ENCODE measurements at regions not wholly inside any gene's neighbourhood (a gene's known extent, or its start where the extent isn't known, plus 50 kb on each side); places are given as distances from the start of the nearest gene placed in this dataset.

DNA sequence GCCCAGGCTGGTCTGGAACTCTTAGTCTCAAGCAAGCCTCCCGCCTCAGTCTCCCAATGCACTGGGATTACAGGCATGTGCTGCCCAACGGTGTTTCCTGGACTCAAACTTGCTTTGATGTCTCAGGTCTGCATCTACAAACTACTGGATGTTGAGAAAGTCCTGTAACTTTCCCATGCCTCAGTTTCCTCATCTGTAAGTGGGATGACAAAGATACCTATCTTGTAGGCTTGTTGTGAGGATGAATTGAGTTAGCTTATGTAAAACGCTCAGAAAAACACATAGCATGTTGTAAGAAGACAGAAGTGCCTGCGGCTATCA is 63.6 kb upstream of the NUDT4 start:
- DNase-seq (no peak), ATAC-seq (no peak)
- Mint-ChIP-seq H3K27me3 (no peaks in the 10 kb centered on the region), H3K27ac (no peak overlapping the region), H3K4me1 (ENCODE audit: low read depth) (peaks cover 5% of the 10 kb centered on the region), H3K9me3 (no peaks in the 10 kb centered on the region), H3K4me3 (no peak overlapping the region), H3K36me3 (ENCODE audit: low read depth) (no peaks in the 10 kb centered on the region)
- POLR2A ChIA-PET: interaction anchor here (0.5 kb wide), 1 partner anchor 10 kb away, joined by 3 read pairs; no protein-coding TSS in a partner anchor
- intact Hi-C loops (cut with micrococcal nuclease): no loop called here
- TF ChIP-seq, protein P1, sequence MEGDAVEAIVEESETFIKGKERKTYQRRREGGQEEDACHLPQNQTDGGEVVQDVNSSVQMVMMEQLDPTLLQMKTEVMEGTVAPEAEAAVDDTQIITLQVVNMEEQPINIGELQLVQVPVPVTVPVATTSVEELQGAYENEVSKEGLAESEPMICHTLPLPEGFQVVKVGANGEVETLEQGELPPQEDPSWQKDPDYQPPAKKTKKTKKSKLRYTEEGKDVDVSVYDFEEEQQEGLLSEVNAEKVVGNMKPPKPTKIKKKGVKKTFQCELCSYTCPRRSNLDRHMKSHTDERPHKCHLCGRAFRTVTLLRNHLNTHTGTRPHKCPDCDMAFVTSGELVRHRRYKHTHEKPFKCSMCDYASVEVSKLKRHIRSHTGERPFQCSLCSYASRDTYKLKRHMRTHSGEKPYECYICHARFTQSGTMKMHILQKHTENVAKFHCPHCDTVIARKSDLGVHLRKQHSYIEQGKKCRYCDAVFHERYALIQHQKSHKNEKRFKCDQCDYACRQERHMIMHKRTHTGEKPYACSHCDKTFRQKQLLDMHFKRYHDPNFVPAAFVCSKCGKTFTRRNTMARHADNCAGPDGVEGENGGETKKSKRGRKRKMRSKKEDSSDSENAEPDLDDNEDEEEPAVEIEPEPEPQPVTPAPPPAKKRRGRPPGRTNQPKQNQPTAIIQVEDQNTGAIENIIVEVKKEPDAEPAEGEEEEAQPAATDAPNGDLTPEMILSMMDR (IDR thresholded peaks at IDR 0.05): no peak
- CTCF ChIA-PET: no interaction called here

DNA sequence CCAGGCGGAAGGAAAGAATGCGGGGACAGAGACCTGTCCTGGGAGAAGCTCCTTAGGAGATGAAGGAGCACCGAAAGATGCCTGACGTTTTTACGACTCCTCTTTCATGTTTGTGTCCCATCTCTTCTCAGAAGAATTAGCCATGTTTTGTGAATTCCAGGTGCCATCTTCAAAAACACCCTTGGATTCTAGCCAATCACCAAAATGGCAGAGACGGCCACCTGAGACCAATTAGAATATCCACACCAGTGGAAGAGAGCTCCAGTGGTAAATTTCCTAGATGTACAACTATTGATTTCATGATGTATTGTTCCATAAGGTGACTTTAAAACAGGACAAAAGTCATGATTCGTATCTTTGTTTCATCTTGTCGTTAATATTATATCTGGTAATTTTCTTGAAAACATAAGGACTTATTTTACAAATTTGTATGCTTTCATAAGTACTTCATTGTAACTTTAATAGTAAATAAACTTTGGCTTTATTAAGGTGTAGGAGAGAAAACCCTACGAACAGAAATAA is 62.3 kb upstream of the NUDT4 start:
- intact Hi-C loops (cut with micrococcal nuclease): no loop called here
- Mint-ChIP-seq H3K27ac (no peak overlapping the region), H3K36me3 (ENCODE audit: low read depth) (no peaks in the 10 kb centered on the region), H3K9me3 (no peaks in the 10 kb centered on the region), H3K4me1 (ENCODE audit: low read depth) (peaks cover 5% of the 10 kb centered on the region), H3K4me3 (no peak overlapping the region), H3K27me3 (no peaks in the 10 kb centered on the region)
- no peak for ATAC-seq
- ChIA-PET CTCF (interaction anchor here (2.0 kb wide), 1 partner anchor 328 kb away, joined by 5 read pairs; no protein-coding TSS in a partner anchor), POLR2A (no interaction called here)
- TF ChIP-seq, protein P1 (IDR thresholded peaks at IDR 0.05): no peak
- no peak for DNase-seq

DNA sequence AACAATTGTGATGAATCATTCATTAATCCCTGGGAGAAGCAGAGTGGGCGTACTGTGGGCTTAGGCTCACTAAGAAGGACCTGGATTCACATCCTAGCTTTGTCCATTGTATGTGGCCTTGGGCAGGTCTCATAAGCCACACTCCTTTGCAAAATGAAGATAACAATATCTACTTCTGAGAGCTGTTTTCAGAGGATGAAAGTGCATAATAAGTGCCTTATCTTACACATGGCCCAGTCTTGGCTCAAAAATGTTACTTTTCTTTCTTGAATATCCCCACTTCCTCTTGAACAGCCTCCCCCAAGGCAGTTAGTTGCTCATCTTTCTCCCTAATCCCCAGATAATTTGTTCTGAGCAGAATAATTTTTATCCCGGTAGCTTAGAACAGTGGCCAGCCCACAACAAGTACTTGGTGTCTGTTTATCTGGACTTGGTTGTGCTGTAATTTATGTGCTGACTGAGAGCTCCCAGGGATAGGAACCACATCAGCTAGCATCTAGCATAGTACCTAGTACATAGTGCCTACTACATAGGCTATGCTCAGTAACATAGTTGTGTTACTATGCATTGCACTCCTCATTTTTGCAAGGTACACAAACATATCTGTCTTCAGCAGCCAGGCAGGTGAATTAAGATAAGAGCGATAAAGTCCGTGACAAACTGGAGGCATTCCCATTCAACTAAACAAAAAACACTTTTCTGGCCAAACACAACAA is 61.7 kb upstream of the NUDT4 start:
- ChIA-PET POLR2A (no interaction called here), CTCF (interaction anchor here (2.0 kb wide), 1 partner anchor 328 kb away, joined by 5 read pairs; no protein-coding TSS in a partner anchor)
- no peak overlapping the region for H3K27ac Mint-ChIP-seq
- no peaks in the 10 kb centered on the region for H3K36me3 Mint-ChIP-seq (ENCODE audit: low read depth)
- ATAC-seq (no peak), DNase-seq (no peak)
- intact Hi-C loops (cut with micrococcal nuclease): no loop called here
- H3K4me1 Mint-ChIP-seq (ENCODE audit: low read depth): peaks cover 5% of the 10 kb centered on the region
- TF ChIP-seq, protein P1 (IDR thresholded peaks at IDR 0.05): no peak
- no peaks in the 10 kb centered on the region for H3K27me3 Mint-ChIP-seq
- no peak overlapping the region for H3K4me3 Mint-ChIP-seq
- no peaks in the 10 kb centered on the region for H3K9me3 Mint-ChIP-seq

DNA sequence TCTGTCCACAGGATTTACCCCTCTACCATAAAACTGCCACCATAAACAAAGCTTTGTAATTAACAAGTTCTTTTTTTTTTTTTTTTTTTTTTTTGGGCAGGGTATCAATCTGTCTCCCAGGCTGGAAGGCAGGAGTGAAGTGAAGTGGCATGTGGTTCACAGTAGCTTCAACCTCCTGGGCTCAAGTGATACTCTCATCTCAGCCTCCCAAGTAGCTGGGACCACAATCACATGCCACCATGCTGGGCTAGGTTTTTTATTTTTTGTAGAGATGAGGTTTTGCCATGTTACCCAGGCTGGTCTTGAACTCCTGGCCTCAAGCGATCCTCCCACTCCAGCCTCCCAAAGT is 61.1 kb upstream of the NUDT4 start:
- no peak overlapping the region for H3K4me3 Mint-ChIP-seq
- ATAC-seq: no peak
- no peaks in the 10 kb centered on the region for H3K36me3 Mint-ChIP-seq (ENCODE audit: low read depth)
- TF ChIP-seq, protein P1 (IDR thresholded peaks at IDR 0.05): no peak
- DNase-seq: no peak
- peaks cover 5% of the 10 kb centered on the region for H3K4me1 Mint-ChIP-seq (ENCODE audit: low read depth)
- H3K27me3 Mint-ChIP-seq: no peaks in the 10 kb centered on the region
- intact Hi-C loops (cut with micrococcal nuclease): no loop called here
- ChIA-PET CTCF (interaction anchor here (2.0 kb wide), 1 partner anchor 329 kb away, joined by 5 read pairs; no protein-coding TSS in a partner anchor), POLR2A (no interaction called here)
- no peaks in the 10 kb centered on the region for H3K9me3 Mint-ChIP-seq
- H3K27ac Mint-ChIP-seq: no peak overlapping the region

DNA sequence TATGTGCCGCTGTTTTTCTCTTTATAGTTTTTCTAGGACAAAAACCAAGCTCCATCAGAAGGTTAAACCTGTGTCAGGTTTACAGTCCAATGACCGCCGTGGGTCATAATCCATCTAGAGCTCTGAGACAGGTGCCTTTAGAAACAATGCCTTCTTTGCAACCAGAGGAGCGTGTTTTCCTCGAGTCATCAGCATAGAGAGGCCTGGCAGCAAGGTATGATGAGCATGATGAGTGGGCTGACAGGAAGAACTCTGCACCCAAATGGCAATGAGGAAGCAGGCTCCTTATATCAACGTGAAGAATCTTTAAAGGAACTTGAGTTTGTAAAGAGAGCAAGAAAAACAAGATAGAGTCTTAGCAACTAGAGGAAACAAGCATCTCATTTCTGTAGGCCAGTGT is 60.5 kb upstream of the NUDT4 start:
- Mint-ChIP-seq H3K27me3 (no peaks in the 10 kb centered on the region), H3K4me1 (ENCODE audit: low read depth) (peaks cover 5% of the 10 kb centered on the region), H3K9me3 (no peaks in the 10 kb centered on the region), H3K27ac (no peak overlapping the region), H3K36me3 (ENCODE audit: low read depth) (no peaks in the 10 kb centered on the region), H3K4me3 (no peak overlapping the region)
- intact Hi-C loops (cut with micrococcal nuclease): no loop called here
- DNase-seq (peak; percentile 19), ATAC-seq (peak; percentile 71)
- CTCF ChIA-PET: no interaction called here
- TF ChIP-seq, protein P1 (IDR thresholded peaks at IDR 0.05): no peak
- POLR2A ChIA-PET: no interaction called here
